Gastrocnemius medialis (tissue), 4 donors: ENCODE measurements at regions not wholly inside any gene's neighbourhood (a gene's known extent, or its start where the extent isn't known, plus 50 kb on each side); places are given as distances from the start of the nearest gene placed in this dataset.

Experiments used
- CTCF ChIP-seq, 5 experiments: fragments of 450-650 bp in 3 of 5; fragments of 200-600 bp in 2 of 5; sonication (generic) in 2 of 5; IDR thresholded peaks in 4 of 5; conservative IDR thresholded peaks in 1 of 5; 1 replicate in 4 of 5; 2 replicates in 1 of 5; pipeline ENCODE4 v1.5.1; 2016 to 2019; ENCODE audit warnings: antibody characterized with exemption in 5 of 5, mild to moderate bottlenecking in 3 of 5, moderate library complexity in 3 of 5
- POLR2A ChIP-seq, 2 donors: fragments of 450-650 bp; IDR thresholded peaks; one replicate each; pipeline ENCODE4 v1.6.1; 2017; ENCODE audit warnings: antibody characterized with exemption in 2 of 2, mild to moderate bottlenecking in 2 of 2, moderate library complexity in 2 of 2

GRCh38 chr12:90773491-90773890 lies 181.5 kb downstream of the CCER1 start:
- TF ChIP-seq CTCF (IDR thresholded peaks at IDR 0.05 in 4 of 5, conservative IDR thresholded peaks at IDR 0.05 in 1 of 5) (no peak), POLR2A (IDR thresholded peaks at IDR 0.05) (no peak)
